ENCODE measurements at regions not wholly inside any gene's neighbourhood (a gene's known extent, or its start where the extent isn't known, plus 50 kb on each side); places are given as distances from the start of the nearest gene placed in this dataset.

- TF ChIP-seq CTCF (IDR thresholded peaks at IDR 0.05 in 4 of 5, conservative IDR thresholded peaks at IDR 0.05 in 1 of 5) (no peak), POLR2A (IDR thresholded peaks at IDR 0.05) (no peak)
Observed at GRCh38 chr5:143898381-143898780, 86.4 kb downstream of the HMHB1 start.
